ENCODE measurements at regions not wholly inside any gene's neighbourhood (a gene's known extent, or its start where the extent isn't known, plus 50 kb on each side); places are given as distances from the start of the nearest gene placed in this dataset.

- TF ChIP-seq POLR2A (IDR thresholded peaks at IDR 0.05) (no peak), CTCF (IDR thresholded peaks at IDR 0.05) (no peak), POLR2AphosphoS5 (IDR thresholded peaks at IDR 0.05) (no peak)
Observed at GRCh38 chr3:195005251-195005620, 265.7 kb downstream of the XXYLT1 start.
